GM23338 (cell line): ENCODE measurements at regions not wholly inside any gene's neighbourhood (a gene's known extent, or its start where the extent isn't known, plus 50 kb on each side); places are given as distances from the start of the nearest gene placed in this dataset.

Source experiments
- CREB1 ChIP-seq: fragments of 250-450 bp; sonication (Bioruptor Pico); IDR thresholded peaks from 2 replicates; pipeline ENCODE4 v1.5.0; 2020; ENCODE audit warnings: low read depth, mild to moderate bottlenecking, moderate library complexity
- EZH2 ChIP-seq: fragments of 200-600 bp; sonication (generic); IDR thresholded peaks from one replicate; pipeline ENCODE4 v1.8.0; 2017; ENCODE audit warnings: antibody characterized with exemption, mild to moderate bottlenecking, low read depth; ENCODE audit not compliant: unreplicated experiment
- EZH2phosphoT487 ChIP-seq: fragments of 200-600 bp; sonication (generic); IDR thresholded peaks from one replicate; pipeline ENCODE4 v1.8.1; 2018; ENCODE audit warnings: antibody characterized with exemption; ENCODE audit not compliant: unreplicated experiment
- JUNB ChIP-seq: IDR thresholded peaks from one replicate; pipeline ENCODE4 v1.6.1; 2016; ENCODE audit warnings: antibody characterized with exemption; ENCODE audit not compliant: unreplicated experiment
- NANOG ChIP-seq: IDR thresholded peaks from 2 replicates; pipeline ENCODE4 v1.6.1; 2016; ENCODE audit warnings: antibody characterized with exemption, borderline replicate concordance
- POLR2AphosphoS5 ChIP-seq: IDR thresholded peaks from 2 replicates; pipeline ENCODE4 v1.6.1; 2016; ENCODE audit warnings: antibody characterized with exemption, low read depth
- TF ChIP-seq, protein P1 (sequence below), 2 experiments: fragments of 200-600 bp in 1 of 2; sonication (generic) in 1 of 2; conservative IDR thresholded peaks; 2 replicates each; pipeline versions ENCODE4 v1.5.1 to v1.6.1; 2016 to 2017; ENCODE audit warnings: antibody characterized with exemption in 2 of 2, low read depth in 2 of 2, mild to moderate bottlenecking in 2 of 2, moderate library complexity in 1 of 2
- TF ChIP-seq, protein P2 (sequence below): IDR thresholded peaks from one replicate; pipeline ENCODE4 v1.6.1; 2018; ENCODE audit warnings: antibody characterized with exemption; ENCODE audit not compliant: unreplicated experiment
- TF ChIP-seq, protein P3 (sequence below): IDR thresholded peaks from 2 replicates; pipeline ENCODE4 v1.6.1; 2016; ENCODE audit warnings: antibody characterized with exemption

DNA sequence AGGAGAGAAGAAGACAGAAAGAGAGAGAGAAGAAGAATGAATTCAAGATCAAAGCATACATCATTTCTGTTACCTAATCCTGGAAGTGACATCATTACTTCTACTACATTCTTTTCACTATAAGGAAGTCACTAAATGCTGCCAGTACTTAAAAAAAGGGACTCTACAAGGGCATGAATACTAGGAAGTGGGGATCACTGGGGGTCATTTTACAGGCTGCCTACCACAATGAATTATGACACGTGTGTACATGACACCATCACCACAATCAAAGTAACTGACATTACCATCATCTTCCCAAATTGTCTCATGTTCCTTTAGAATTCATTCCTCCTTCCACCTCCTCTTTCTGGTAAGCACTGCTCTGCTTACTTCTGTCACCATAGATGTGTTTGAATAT is 227.0 kb downstream of the CPE start:
- TF ChIP-seq, protein P1, sequence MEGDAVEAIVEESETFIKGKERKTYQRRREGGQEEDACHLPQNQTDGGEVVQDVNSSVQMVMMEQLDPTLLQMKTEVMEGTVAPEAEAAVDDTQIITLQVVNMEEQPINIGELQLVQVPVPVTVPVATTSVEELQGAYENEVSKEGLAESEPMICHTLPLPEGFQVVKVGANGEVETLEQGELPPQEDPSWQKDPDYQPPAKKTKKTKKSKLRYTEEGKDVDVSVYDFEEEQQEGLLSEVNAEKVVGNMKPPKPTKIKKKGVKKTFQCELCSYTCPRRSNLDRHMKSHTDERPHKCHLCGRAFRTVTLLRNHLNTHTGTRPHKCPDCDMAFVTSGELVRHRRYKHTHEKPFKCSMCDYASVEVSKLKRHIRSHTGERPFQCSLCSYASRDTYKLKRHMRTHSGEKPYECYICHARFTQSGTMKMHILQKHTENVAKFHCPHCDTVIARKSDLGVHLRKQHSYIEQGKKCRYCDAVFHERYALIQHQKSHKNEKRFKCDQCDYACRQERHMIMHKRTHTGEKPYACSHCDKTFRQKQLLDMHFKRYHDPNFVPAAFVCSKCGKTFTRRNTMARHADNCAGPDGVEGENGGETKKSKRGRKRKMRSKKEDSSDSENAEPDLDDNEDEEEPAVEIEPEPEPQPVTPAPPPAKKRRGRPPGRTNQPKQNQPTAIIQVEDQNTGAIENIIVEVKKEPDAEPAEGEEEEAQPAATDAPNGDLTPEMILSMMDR (conservative IDR thresholded peaks at IDR 0.05; ENCODE audit: low read depth in 2 of 2) = no peak
- TF ChIP-seq POLR2AphosphoS5 = no peak
- TF ChIP-seq EZH2phosphoT487 = no peak
- no peak for TF ChIP-seq EZH2
- TF ChIP-seq CREB1 = no peak
- TF ChIP-seq, protein P2, sequence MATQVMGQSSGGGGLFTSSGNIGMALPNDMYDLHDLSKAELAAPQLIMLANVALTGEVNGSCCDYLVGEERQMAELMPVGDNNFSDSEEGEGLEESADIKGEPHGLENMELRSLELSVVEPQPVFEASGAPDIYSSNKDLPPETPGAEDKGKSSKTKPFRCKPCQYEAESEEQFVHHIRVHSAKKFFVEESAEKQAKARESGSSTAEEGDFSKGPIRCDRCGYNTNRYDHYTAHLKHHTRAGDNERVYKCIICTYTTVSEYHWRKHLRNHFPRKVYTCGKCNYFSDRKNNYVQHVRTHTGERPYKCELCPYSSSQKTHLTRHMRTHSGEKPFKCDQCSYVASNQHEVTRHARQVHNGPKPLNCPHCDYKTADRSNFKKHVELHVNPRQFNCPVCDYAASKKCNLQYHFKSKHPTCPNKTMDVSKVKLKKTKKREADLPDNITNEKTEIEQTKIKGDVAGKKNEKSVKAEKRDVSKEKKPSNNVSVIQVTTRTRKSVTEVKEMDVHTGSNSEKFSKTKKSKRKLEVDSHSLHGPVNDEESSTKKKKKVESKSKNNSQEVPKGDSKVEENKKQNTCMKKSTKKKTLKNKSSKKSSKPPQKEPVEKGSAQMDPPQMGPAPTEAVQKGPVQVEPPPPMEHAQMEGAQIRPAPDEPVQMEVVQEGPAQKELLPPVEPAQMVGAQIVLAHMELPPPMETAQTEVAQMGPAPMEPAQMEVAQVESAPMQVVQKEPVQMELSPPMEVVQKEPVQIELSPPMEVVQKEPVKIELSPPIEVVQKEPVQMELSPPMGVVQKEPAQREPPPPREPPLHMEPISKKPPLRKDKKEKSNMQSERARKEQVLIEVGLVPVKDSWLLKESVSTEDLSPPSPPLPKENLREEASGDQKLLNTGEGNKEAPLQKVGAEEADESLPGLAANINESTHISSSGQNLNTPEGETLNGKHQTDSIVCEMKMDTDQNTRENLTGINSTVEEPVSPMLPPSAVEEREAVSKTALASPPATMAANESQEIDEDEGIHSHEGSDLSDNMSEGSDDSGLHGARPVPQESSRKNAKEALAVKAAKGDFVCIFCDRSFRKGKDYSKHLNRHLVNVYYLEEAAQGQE = no peak
- TF ChIP-seq, protein P3, sequence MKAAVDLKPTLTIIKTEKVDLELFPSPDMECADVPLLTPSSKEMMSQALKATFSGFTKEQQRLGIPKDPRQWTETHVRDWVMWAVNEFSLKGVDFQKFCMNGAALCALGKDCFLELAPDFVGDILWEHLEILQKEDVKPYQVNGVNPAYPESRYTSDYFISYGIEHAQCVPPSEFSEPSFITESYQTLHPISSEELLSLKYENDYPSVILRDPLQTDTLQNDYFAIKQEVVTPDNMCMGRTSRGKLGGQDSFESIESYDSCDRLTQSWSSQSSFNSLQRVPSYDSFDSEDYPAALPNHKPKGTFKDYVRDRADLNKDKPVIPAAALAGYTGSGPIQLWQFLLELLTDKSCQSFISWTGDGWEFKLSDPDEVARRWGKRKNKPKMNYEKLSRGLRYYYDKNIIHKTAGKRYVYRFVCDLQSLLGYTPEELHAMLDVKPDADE = no peak
- no peak for TF ChIP-seq NANOG
- no peak for TF ChIP-seq JUNB
